ENCODE measurements at regions not wholly inside any gene's neighbourhood (a gene's known extent, or its start where the extent isn't known, plus 50 kb on each side); places are given as distances from the start of the nearest gene placed in this dataset.

DNA sequence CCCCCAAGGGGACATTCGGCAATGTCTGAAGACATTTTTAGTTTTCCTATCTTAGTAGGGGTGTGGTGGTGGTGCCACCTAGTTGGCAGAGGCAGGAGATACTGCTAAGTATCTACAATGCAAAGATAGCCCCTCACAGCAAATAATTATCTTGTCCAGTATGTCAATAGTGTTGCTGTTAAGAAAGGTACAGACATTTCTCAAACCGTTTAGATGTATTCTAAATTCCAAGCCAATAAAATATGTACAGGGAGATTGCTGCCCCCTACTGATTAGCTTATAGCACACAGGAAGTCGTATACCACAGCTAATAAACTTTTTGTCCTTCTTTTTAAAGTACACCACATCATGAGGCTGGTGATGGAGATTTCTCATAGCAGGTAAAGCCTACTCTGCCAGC is 260.5 kb downstream of the TMA16 start:
- Histone ChIP-seq H3K9me3 (no peaks in the 10 kb centered on the region), H3K27me3 (no peaks in the 10 kb centered on the region), H3K27ac (no peak overlapping the region), H3K36me3 (no peaks in the 10 kb centered on the region), H3K4me1 (no peaks in the 10 kb centered on the region), H3K4me3 (no peak overlapping the region)
- WGBS, 2 donors: 27 to 34% methylated on average over 3 of the region's 3 CpGs
- TF ChIP-seq, protein P1, sequence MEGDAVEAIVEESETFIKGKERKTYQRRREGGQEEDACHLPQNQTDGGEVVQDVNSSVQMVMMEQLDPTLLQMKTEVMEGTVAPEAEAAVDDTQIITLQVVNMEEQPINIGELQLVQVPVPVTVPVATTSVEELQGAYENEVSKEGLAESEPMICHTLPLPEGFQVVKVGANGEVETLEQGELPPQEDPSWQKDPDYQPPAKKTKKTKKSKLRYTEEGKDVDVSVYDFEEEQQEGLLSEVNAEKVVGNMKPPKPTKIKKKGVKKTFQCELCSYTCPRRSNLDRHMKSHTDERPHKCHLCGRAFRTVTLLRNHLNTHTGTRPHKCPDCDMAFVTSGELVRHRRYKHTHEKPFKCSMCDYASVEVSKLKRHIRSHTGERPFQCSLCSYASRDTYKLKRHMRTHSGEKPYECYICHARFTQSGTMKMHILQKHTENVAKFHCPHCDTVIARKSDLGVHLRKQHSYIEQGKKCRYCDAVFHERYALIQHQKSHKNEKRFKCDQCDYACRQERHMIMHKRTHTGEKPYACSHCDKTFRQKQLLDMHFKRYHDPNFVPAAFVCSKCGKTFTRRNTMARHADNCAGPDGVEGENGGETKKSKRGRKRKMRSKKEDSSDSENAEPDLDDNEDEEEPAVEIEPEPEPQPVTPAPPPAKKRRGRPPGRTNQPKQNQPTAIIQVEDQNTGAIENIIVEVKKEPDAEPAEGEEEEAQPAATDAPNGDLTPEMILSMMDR (IDR thresholded peaks at IDR 0.05): peak in 1 of 9 donors; percentile 28
- DNase-seq: no peak
- intact Hi-C loops (cut with DNase I): loop anchor here in 1 of 10 donors (10.0 kb wide), 1 partner anchor 200 kb away; no protein-coding TSS in a partner anchor
- ATAC-seq: no peak

DNA sequence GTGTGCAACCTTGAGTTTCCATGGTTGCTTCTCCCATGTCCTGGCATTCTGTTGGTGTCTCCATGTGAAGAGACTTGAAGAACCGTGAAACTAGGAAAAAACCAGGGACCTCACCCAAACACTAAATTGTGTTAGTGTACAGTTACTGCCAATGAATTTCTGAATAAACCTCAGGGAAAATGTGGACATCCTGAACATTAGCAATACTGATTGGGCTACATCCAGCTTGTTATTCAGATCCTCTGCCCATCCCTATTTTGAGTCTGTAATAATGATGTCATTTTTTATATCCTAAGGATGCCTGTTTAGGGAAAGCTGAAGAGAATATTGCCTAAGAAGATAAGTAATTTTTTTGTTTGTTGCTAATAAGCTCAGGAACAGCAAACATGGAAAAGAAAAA is 262.7 kb downstream of the TMA16 start:
- Histone ChIP-seq H3K36me3 (no peaks in the 10 kb centered on the region), H3K4me1 (no peaks in the 10 kb centered on the region), H3K4me3 (no peak overlapping the region), H3K9me3 (no peaks in the 10 kb centered on the region), H3K27ac (no peak overlapping the region), H3K27me3 (no peaks in the 10 kb centered on the region)
- ATAC-seq (no peak), DNase-seq (no peak)
- intact Hi-C loops (cut with DNase I): loop anchor here in 1 of 10 donors (10.0 kb wide), 1 partner anchor 202 kb away; no protein-coding TSS in a partner anchor
- TF ChIP-seq, protein P1 (IDR thresholded peaks at IDR 0.05): no peak
- WGBS, 2 donors: 73 to 74% methylated on average over 1 of the region's 1 CpG

DNA sequence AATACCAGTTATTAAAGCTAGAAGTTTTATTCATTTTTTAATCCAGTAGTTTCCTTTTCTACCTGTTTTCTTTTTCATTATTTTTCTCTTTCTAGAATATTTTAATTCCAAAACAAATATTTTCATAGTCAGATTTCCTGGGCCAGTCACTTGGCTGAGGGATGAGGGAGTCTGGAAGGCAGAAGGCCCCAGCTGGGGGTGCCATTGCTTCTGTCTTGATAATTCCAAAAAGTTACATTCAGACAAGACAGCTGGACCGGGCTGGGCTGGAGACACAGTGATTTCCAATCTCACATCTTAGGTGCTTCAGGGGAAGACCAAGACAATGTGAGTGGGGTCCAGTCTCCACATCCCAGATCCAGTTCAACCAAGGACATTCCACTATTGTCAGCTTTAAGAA is 263.5 kb downstream of the TMA16 start:
- Histone ChIP-seq H3K4me1 (no peaks in the 10 kb centered on the region), H3K4me3 (no peak overlapping the region), H3K27me3 (no peaks in the 10 kb centered on the region), H3K27ac (no peak overlapping the region), H3K9me3 (no peaks in the 10 kb centered on the region), H3K36me3 (no peaks in the 10 kb centered on the region)
- intact Hi-C loops (cut with DNase I): loop anchor here in 1 of 10 donors (10.0 kb wide), 1 partner anchor 203 kb away; no protein-coding TSS in a partner anchor
- no peak for ATAC-seq
- 71 to 79% methylated on average over 1 of the region's 1 CpG for WGBS, 2 donors
- no peak for DNase-seq
- TF ChIP-seq, protein P1 (IDR thresholded peaks at IDR 0.05): no peak

DNA sequence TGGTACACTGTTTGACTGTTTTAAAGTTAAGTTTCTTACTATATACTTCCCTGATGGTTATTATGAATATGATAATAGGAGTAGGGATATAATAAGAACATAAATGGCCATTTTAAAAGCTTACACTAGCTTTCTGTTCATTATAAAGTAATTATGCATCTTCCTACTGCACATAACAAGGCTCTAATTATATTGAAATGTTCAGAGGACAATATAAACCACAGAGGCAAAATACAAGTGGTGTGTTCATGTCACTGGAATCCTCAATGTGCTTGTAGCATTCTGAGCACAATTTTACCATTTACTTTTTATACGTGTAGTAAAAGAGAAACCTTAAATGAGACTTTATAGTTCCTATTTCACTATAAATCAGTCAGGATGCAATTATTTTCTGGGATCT is 268.3 kb downstream of the TMA16 start:
- ATAC-seq (no peak), DNase-seq (no peak)
- H3K27me3 ChIP-seq: no peaks in the 10 kb centered on the region
- H3K36me3 ChIP-seq: no peaks in the 10 kb centered on the region
- TF ChIP-seq, protein P1 (IDR thresholded peaks at IDR 0.05): no peak
- H3K4me3 ChIP-seq: no peak overlapping the region
- intact Hi-C loops (cut with DNase I): no loop called here
- no peak overlapping the region for H3K27ac ChIP-seq
- no peaks in the 10 kb centered on the region for H3K4me1 ChIP-seq
- H3K9me3 ChIP-seq: no peaks in the 10 kb centered on the region
- WGBS, 2 donors: 72 to 77% methylated on average over 1 of the region's 1 CpG
